ENCODE measurements at regions not wholly inside any gene's neighbourhood (a gene's known extent, or its start where the extent isn't known, plus 50 kb on each side); places are given as distances from the start of the nearest gene placed in this dataset.

- H2BK120ac ChIP-seq (ENCODE audit: low read depth, low read length), result no peak overlapping the region
- no peaks in the 10 kb centered on the region for H3K36me3 ChIP-seq (ENCODE audit: control insufficient read depth, insufficient read depth, low read length)
- H3K4me3 ChIP-seq (ENCODE audit: insufficient read depth, low read depth, low read length), result no peak overlapping the region
- H3K56ac ChIP-seq (ENCODE audit: extremely low read depth, insufficient read depth, low read length), result no peak overlapping the region
- H3K79me1 ChIP-seq (ENCODE audit: low read depth in 1 of 2, low read length in 2 of 2), result no peaks in the 10 kb centered on the region
- no peak overlapping the region for H2BK5ac ChIP-seq (ENCODE audit: low read depth, low read length, poor library complexity, severe bottlenecking)
- H3K9me3 ChIP-seq (ENCODE audit: control insufficient read depth, insufficient read depth, low read length), result no peaks in the 10 kb centered on the region
- H2AFZ ChIP-seq (replicated peaks; ENCODE audit: low read length, poor library complexity), result no peak overlapping the region
- no peaks in the 10 kb centered on the region for H4K20me1 ChIP-seq (ENCODE audit: insufficient read depth, low read length)
- no peak overlapping the region for H2AK5ac ChIP-seq (ENCODE audit: low read depth, low read length)
- H3K4me2 ChIP-seq (ENCODE audit: low read depth, low read length), result no peak overlapping the region
- POLR2A ChIA-PET (ENCODE audit: unreplicated experiment), result no interaction called here
- H3K4me1 ChIP-seq (ENCODE audit: control insufficient read depth, insufficient read depth, low read length), result no peaks in the 10 kb centered on the region
- H3K27me3 ChIP-seq (ENCODE audit: control insufficient read depth, insufficient read depth, low read length), result no peaks in the 10 kb centered on the region
- H3K27ac ChIP-seq (ENCODE audit: insufficient read depth, low read length), result no peak overlapping the region
- no peak overlapping the region for H3K9ac ChIP-seq (ENCODE audit: low read depth, low read length)
- CTCF ChIA-PET, result interaction anchor here (0.6 kb wide), 1 partner anchor 83 kb away, joined by 3 read pairs; no protein-coding TSS in a partner anchor
- no peak overlapping the region for H2BK20ac ChIP-seq (ENCODE audit: low read depth, low read length)
- H3K23ac ChIP-seq (ENCODE audit: low read depth, low read length), result no peak overlapping the region
- dilution Hi-C loops (cut with HindIII; ENCODE audit: low sequenced_read_pairs, unreplicated experiment) (no loop called here), intact Hi-C loops (cut with micrococcal nuclease) (no loop called here), in situ Hi-C loops (cut with MboI; ENCODE audit: low sequenced_read_pairs) (no loop called here)
- H4K8ac ChIP-seq (ENCODE audit: low read depth in 2 of 2, low read length in 2 of 2), result no peak overlapping the region
- H3K4ac ChIP-seq (ENCODE audit: low read depth, low read length), result no peak overlapping the region
- no peaks in the 10 kb centered on the region for H3K9me1 ChIP-seq (ENCODE audit: insufficient read depth, low read length)
- no peak overlapping the region for H2BK15ac ChIP-seq (ENCODE audit: low read depth, low read length)
- TF ChIP-seq CTCF (conservative IDR thresholded peaks at IDR 0.05; ENCODE audit: low read depth, low read length), result no peak
- TF ChIP-seq NFE2L2 (IDR thresholded peaks at IDR 0.05; ENCODE audit: low read depth, low read length), result no peak
- no peak for TF ChIP-seq CHD1 (IDR thresholded peaks at IDR 0.05; ENCODE audit: low read depth, low read length)
- TF ChIP-seq MAFK (IDR thresholded peaks at IDR 0.05; ENCODE audit: low read depth, low read length), result no peak
- no peak for TF ChIP-seq FOS (IDR thresholded peaks at IDR 0.05; ENCODE audit: low read depth, low read length)
- TF ChIP-seq USF2 (IDR thresholded peaks at IDR 0.05; ENCODE audit: low read depth, low read length), result no peak
- no peak for TF ChIP-seq RCOR1 (IDR thresholded peaks at IDR 0.05; ENCODE audit: insufficient replicate concordance, low read length)
- no peak for TF ChIP-seq ELK1 (IDR thresholded peaks at IDR 0.05; ENCODE audit: borderline replicate concordance, low read depth, low read length)
- no peak for TF ChIP-seq MAZ (IDR thresholded peaks at IDR 0.05; ENCODE audit: borderline replicate concordance, low read depth, low read length)
- TF ChIP-seq CEBPB (IDR thresholded peaks at IDR 0.05; ENCODE audit: low read depth, low read length), result no peak
- TF ChIP-seq SMC3 (IDR thresholded peaks at IDR 0.05; ENCODE audit: low read depth, low read length), result no peak
- no peak for TF ChIP-seq MXI1 (IDR thresholded peaks at IDR 0.05; ENCODE audit: borderline replicate concordance, low read depth, low read length)
- no peak for TF ChIP-seq RAD21 (IDR thresholded peaks at IDR 0.05; ENCODE audit: low read length)
- no peak for TF ChIP-seq POLR2A (IDR thresholded peaks at IDR 0.05; ENCODE audit: low read depth, low read length)
- TF ChIP-seq RFX5 (IDR thresholded peaks at IDR 0.05; ENCODE audit: low read depth, low read length), result no peak
- no peak for TF ChIP-seq BHLHE40 (IDR thresholded peaks at IDR 0.05; ENCODE audit: low read depth, low read length)
- BruUV-seq (replicated peaks), result no TSS peak
- ATAC-seq (ENCODE audit: low read depth), result no peak
- no peak overlapping the region for H4K91ac ChIP-seq (ENCODE audit: insufficient read depth, low read depth, low read length)
- H3K18ac ChIP-seq (ENCODE audit: low read depth, low read length), result no peak overlapping the region
- DNase-seq, result no peak
- no peak overlapping the region for H3K14ac ChIP-seq (replicated peaks; ENCODE audit: low read depth, low read length)
- H4K5ac ChIP-seq (ENCODE audit: low read depth, low read length), result no peak overlapping the region
- H2AK9ac ChIP-seq (replicated peaks; ENCODE audit: low read depth, low read length, poor library complexity), result no peak overlapping the region
- no CpG with 5 or more reads among the region's 1 CpG for WGBS, 2 experiments (ENCODE audit: extremely low coverage in 2 of 2, insufficient read length in 1 of 2)
Measured at GRCh38 chr13:73240193-73240592, 181.4 kb downstream of the KLF5 start.
